ENCODE measurements at regions not wholly inside any gene's neighbourhood (a gene's known extent, or its start where the extent isn't known, plus 50 kb on each side); places are given as distances from the start of the nearest gene placed in this dataset.

GRCh38 chr22:48709453-48709852 lies 1118.2 kb downstream of the BRD1 start:
- Histone ChIP-seq H3K9me2 (replicated peaks; ENCODE audit: insufficient read depth, low read length) (no peaks in the 10 kb centered on the region), H3K9me3 (ENCODE audit: insufficient read depth, low read length) (no peaks in the 10 kb centered on the region), H3K4me3 (ENCODE audit: insufficient read depth, low read length, poor library complexity, severe bottlenecking) (no peak overlapping the region), H3K4me2 (ENCODE audit: low read depth, low read length, poor library complexity, severe bottlenecking) (no peak overlapping the region), H3K27me3 (ENCODE audit: low read length) (no peaks in the 10 kb centered on the region), H3F3A (ENCODE audit: insufficient read depth) (no peaks in the 10 kb centered on the region), H3K9ac (ENCODE audit: low read length) (no peak overlapping the region), H2AFZ (ENCODE audit: low read depth, low read length, severe bottlenecking) (no peak overlapping the region), H3K79me2 (ENCODE audit: insufficient read depth, low read length) (no peaks in the 10 kb centered on the region), H3K36me3 (ENCODE audit: low read length) (no peaks in the 10 kb centered on the region), H3K27ac (ENCODE audit: low read depth, low read length) (no peak overlapping the region), H4K20me1 (ENCODE audit: low read depth, low read length) (no peaks in the 10 kb centered on the region)
- TF ChIP-seq CTCF (IDR thresholded peaks at IDR 0.05; ENCODE audit: insufficient read depth, low read length, poor library complexity, severe bottlenecking) = no peak
- TF ChIP-seq EZH2phosphoT487 (conservative IDR thresholded peaks at IDR 0.05; ENCODE audit: low read length) = no peak

- H3K27ac ChIP-seq (ENCODE audit: low read depth, low read length) = no peak overlapping the region
- H3K4me2 ChIP-seq (ENCODE audit: low read depth, low read length, poor library complexity, severe bottlenecking) = no peak overlapping the region
- H3K9me2 ChIP-seq (replicated peaks; ENCODE audit: insufficient read depth, low read length) = no peaks in the 10 kb centered on the region
- no peaks in the 10 kb centered on the region for H3K36me3 ChIP-seq (ENCODE audit: low read length)
- no peaks in the 10 kb centered on the region for H4K20me1 ChIP-seq (ENCODE audit: low read depth, low read length)
- no peaks in the 10 kb centered on the region for H3F3A ChIP-seq (ENCODE audit: insufficient read depth)
- no peaks in the 10 kb centered on the region for H3K79me2 ChIP-seq (ENCODE audit: insufficient read depth, low read length)
- TF ChIP-seq CTCF (IDR thresholded peaks at IDR 0.05; ENCODE audit: insufficient read depth, low read length, poor library complexity, severe bottlenecking) (no peak), EZH2phosphoT487 (conservative IDR thresholded peaks at IDR 0.05; ENCODE audit: low read length) (no peak)
- H3K27me3 ChIP-seq (ENCODE audit: low read length) = no peaks in the 10 kb centered on the region
- no peak overlapping the region for H3K4me3 ChIP-seq (ENCODE audit: insufficient read depth, low read length, poor library complexity, severe bottlenecking)
- no peak overlapping the region for H2AFZ ChIP-seq (ENCODE audit: low read depth, low read length, severe bottlenecking)
- no peak overlapping the region for H3K9ac ChIP-seq (ENCODE audit: low read length)
- no peaks in the 10 kb centered on the region for H3K9me3 ChIP-seq (ENCODE audit: insufficient read depth, low read length)
Observed at GRCh38 chr22:48708558-48709245, 1119.0 kb downstream of the BRD1 start.

- H3F3A ChIP-seq (ENCODE audit: insufficient read depth) = no peaks in the 10 kb centered on the region
- no peaks in the 10 kb centered on the region for H3K9me2 ChIP-seq (replicated peaks; ENCODE audit: insufficient read depth, low read length)
- no peak overlapping the region for H3K4me2 ChIP-seq (ENCODE audit: low read depth, low read length, poor library complexity, severe bottlenecking)
- H3K27ac ChIP-seq (ENCODE audit: low read depth, low read length) = no peak overlapping the region
- H3K9me3 ChIP-seq (ENCODE audit: insufficient read depth, low read length) = no peaks in the 10 kb centered on the region
- no peaks in the 10 kb centered on the region for H3K27me3 ChIP-seq (ENCODE audit: low read length)
- H3K36me3 ChIP-seq (ENCODE audit: low read length) = no peaks in the 10 kb centered on the region
- H3K4me3 ChIP-seq (ENCODE audit: insufficient read depth, low read length, poor library complexity, severe bottlenecking) = no peak overlapping the region
- no peaks in the 10 kb centered on the region for H4K20me1 ChIP-seq (ENCODE audit: low read depth, low read length)
- no peak overlapping the region for H3K9ac ChIP-seq (ENCODE audit: low read length)
- H3K79me2 ChIP-seq (ENCODE audit: insufficient read depth, low read length) = no peaks in the 10 kb centered on the region
- H2AFZ ChIP-seq (ENCODE audit: low read depth, low read length, severe bottlenecking) = no peak overlapping the region
- TF ChIP-seq CTCF (IDR thresholded peaks at IDR 0.05; ENCODE audit: insufficient read depth, low read length, poor library complexity, severe bottlenecking) (no peak), EZH2phosphoT487 (conservative IDR thresholded peaks at IDR 0.05; ENCODE audit: low read length) (no peak)
Observed at GRCh38 chr22:48707763-48708557, 1119.7 kb downstream of the BRD1 start.
